ENCODE measurements at regions not wholly inside any gene's neighbourhood (a gene's known extent, or its start where the extent isn't known, plus 50 kb on each side); places are given as distances from the start of the nearest gene placed in this dataset.

GRCh38 chr9:38196714-38197113 is 127.7 kb upstream of the SHB start:
- Histone ChIP-seq H3K36me3 (no peaks in the 10 kb centered on the region), H3K4me3 (no peak overlapping the region), H3K9me3 (replicated peaks) (no peaks in the 10 kb centered on the region), H3K4me1 (no peaks in the 10 kb centered on the region), H3K27me3 (no peaks in the 10 kb centered on the region), H3K27ac (no peak overlapping the region)
- no peak for DNase-seq

GRCh38 chr9:38195737-38196161 is 126.7 kb upstream of the SHB start:
- Histone ChIP-seq H3K27ac (no peak overlapping the region), H3K27me3 (no peaks in the 10 kb centered on the region), H3K4me3 (no peak overlapping the region), H3K36me3 (no peaks in the 10 kb centered on the region), H3K9me3 (replicated peaks) (no peaks in the 10 kb centered on the region), H3K4me1 (no peaks in the 10 kb centered on the region)
- DNase-seq, result no peak

- Histone ChIP-seq H3K27ac (no peak overlapping the region), H3K36me3 (no peaks in the 10 kb centered on the region), H3K4me1 (no peaks in the 10 kb centered on the region), H3K9me3 (replicated peaks) (no peaks in the 10 kb centered on the region), H3K27me3 (no peaks in the 10 kb centered on the region), H3K4me3 (no peak overlapping the region)
- no peak for DNase-seq
Measured at GRCh38 chr9:38194870-38195269, 125.8 kb upstream of the SHB start.

- H3K4me3 ChIP-seq, result no peak overlapping the region
- DNase-seq, result no peak
- H3K9me3 ChIP-seq (replicated peaks), result no peaks in the 10 kb centered on the region
- H3K27ac ChIP-seq, result no peak overlapping the region
- H3K4me1 ChIP-seq, result no peaks in the 10 kb centered on the region
- H3K36me3 ChIP-seq, result no peaks in the 10 kb centered on the region
- H3K27me3 ChIP-seq, result no peaks in the 10 kb centered on the region
Measured at GRCh38 chr9:38192731-38193265, 123.8 kb upstream of the SHB start.

DNA sequence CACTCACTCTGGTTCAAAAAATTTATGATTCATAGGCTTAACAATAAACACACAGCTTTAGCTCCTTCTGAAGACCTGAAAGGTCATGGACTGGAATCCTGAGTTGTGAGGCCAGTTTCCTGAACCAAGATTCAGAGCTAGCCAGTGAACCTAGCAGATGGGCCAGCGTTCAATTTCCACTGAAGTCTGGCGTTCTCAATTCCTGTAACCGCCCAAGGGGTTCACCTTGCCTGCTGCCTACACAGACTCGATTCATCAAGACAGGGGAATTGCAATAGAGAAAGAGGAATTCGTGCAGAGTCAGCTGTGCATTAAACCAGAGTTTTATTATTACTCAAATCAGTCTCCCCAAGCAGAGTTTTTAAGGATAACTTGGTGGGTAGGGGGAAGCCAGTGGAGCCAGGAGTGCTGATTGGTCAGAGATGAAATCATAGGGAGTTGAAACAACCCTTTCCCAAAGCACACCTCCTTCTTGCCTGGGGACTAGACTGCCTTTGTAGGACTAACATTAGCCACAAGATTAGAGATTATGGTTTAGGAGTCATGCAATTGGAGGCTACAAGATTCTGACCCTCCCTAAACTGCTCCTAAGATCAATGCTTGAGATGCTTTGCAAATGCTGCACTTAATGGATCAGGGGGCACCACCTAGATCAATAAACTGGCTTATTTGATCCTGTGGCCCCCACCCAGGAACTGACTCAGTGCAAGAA is 117.5 kb upstream of the SHB start:
- H3K9me3 ChIP-seq (replicated peaks), result no peaks in the 10 kb centered on the region; the same call in 1 of the 2 replicates
- H3K36me3 ChIP-seq, result no peaks in the 10 kb centered on the region
- H3K4me1 ChIP-seq, result peaks cover 15% of the 10 kb centered on the region; the same call in 1 of the 2 replicates
- no peak overlapping the region for H3K4me3 ChIP-seq
- H3K27me3 ChIP-seq, result no peaks in the 10 kb centered on the region
- H3K27ac ChIP-seq, result no peak overlapping the region
- DNase-seq, result no peak

DNA sequence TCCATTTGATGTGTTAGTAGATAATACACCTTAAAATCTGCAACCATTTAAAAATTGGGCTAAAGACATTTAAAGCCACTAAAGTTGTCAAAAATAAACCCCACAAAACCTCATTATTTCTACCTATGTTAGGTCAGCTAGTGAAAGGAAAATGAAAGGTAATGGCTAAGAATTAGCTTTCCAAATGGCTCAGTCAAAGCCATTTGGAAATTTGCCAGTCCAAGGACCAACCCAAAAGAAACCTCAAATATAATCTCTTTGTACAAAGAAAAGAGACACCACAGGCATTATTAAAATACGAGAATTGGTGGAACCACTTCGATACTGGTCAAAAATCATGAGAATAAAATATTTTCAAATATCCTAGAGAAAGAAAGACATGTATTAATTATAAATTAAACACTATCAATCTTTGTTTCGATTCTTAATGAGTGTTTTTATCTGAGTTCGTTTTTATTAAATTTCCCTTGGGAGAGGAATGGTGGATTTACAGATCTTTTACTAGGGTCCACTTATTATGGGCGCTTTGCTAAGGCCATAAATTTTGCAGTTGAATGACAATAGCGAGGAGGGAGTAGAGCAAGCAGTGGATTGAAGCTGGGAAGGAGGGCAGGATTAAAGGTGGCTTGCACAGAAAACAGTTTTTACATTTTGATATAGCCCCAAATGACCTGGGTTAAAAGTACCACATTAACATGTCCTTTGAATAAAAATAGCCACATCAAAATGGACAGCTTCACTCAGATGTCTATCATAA is 116.8 kb upstream of the SHB start:
- no peaks in the 10 kb centered on the region for H3K36me3 ChIP-seq
- H3K4me3 ChIP-seq, result no peak overlapping the region
- DNase-seq, result no peak
- H3K27ac ChIP-seq, result no peak overlapping the region
- no peaks in the 10 kb centered on the region; the same call in 1 of the 2 replicates for H3K9me3 ChIP-seq (replicated peaks)
- peaks cover 15% of the 10 kb centered on the region; the same call in 1 of the 2 replicates for H3K4me1 ChIP-seq
- no peaks in the 10 kb centered on the region for H3K27me3 ChIP-seq

GRCh38 chr9:38183994-38184568 is 115.1 kb upstream of the SHB start:
- no peak overlapping the region for H3K27ac ChIP-seq
- H3K36me3 ChIP-seq, result no peaks in the 10 kb centered on the region
- DNase-seq, result peak; percentile 20 to 61
- H3K4me3 ChIP-seq, result no peak overlapping the region
- no peaks in the 10 kb centered on the region for H3K27me3 ChIP-seq
- no peaks in the 10 kb centered on the region; the same call in 1 of the 2 replicates for H3K9me3 ChIP-seq (replicated peaks)
- peaks cover 15% of the 10 kb centered on the region; the same call in 1 of the 2 replicates for H3K4me1 ChIP-seq

GRCh38 chr9:38182321-38182720 is 113.3 kb upstream of the SHB start:
- Histone ChIP-seq H3K36me3 (no peaks in the 10 kb centered on the region), H3K27ac (no peak overlapping the region), H3K9me3 (replicated peaks) (no peaks in the 10 kb centered on the region; the same call in 1 of the 2 replicates), H3K4me1 (peaks cover 21% of the 10 kb centered on the region), H3K4me3 (no peak overlapping the region), H3K27me3 (no peaks in the 10 kb centered on the region)
- DNase-seq, result peak; percentile 26 to 68

DNA sequence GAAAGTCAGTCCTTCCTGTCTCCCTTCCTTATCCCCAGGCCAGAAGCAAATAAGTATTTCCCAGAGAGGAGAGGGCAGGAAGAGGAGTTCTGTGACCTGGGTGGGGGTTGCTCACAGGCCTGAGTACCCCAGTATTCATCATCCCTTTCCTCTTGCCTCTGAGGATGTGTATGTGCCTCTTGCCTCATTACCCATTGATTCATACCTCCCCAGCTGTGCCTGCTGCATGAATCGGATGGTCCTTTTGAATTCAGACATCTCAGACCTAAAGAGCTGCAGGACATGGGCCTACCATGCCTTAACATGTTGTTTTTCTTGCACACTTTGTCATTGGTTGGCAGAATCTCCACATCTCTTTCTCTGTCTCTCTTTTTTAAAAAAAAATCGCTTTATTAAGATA is 112.8 kb upstream of the SHB start:
- Histone ChIP-seq H3K9me3 (replicated peaks) (no peaks in the 10 kb centered on the region; the same call in 1 of the 2 replicates), H3K36me3 (no peaks in the 10 kb centered on the region), H3K27ac (no peak overlapping the region), H3K4me1 (peaks cover 21% of the 10 kb centered on the region), H3K27me3 (no peaks in the 10 kb centered on the region), H3K4me3 (no peak overlapping the region)
- DNase-seq, result no peak

GRCh38 chr9:38181232-38181631 is 112.2 kb upstream of the SHB start:
- Histone ChIP-seq H3K4me1 (peaks cover 21% of the 10 kb centered on the region), H3K4me3 (no peak overlapping the region), H3K9me3 (replicated peaks) (no peaks in the 10 kb centered on the region; the same call in 1 of the 2 replicates), H3K27me3 (no peaks in the 10 kb centered on the region), H3K27ac (no peak overlapping the region), H3K36me3 (no peaks in the 10 kb centered on the region)
- no peak for DNase-seq

GRCh38 chr9:38180656-38181055 is 111.6 kb upstream of the SHB start:
- DNase-seq, result no peak
- H3K4me3 ChIP-seq, result no peak overlapping the region
- no peaks in the 10 kb centered on the region; the same call in 1 of the 2 replicates for H3K9me3 ChIP-seq (replicated peaks)
- no peaks in the 10 kb centered on the region for H3K27me3 ChIP-seq
- no peak overlapping the region for H3K27ac ChIP-seq
- peaks cover 21% of the 10 kb centered on the region for H3K4me1 ChIP-seq
- no peaks in the 10 kb centered on the region for H3K36me3 ChIP-seq

DNA sequence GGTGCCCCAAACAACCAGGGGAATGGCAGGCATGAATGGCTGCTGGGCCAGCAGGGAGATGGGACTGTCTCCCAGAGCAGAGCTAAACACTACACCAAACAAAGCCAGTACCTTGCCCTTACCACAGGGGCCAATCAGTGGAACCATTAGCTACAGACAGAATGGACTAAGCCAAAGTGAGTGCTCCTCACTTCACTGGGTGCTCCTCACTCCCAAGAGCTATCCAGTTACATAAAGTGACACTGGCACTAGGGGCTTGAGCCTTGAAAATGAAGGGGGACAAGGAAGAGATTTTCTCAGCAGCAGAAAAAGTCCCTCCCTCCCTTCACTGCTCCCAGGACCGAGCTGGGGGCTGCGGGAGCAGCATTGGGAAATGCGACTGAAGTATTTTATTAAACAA is 110.9 kb upstream of the SHB start:
- H3K27me3 ChIP-seq, result no peaks in the 10 kb centered on the region
- no peak for DNase-seq
- no peak overlapping the region for H3K27ac ChIP-seq
- H3K9me3 ChIP-seq (replicated peaks), result no peaks in the 10 kb centered on the region; the same call in 1 of the 2 replicates
- peaks cover 21% of the 10 kb centered on the region for H3K4me1 ChIP-seq
- no peak overlapping the region for H3K4me3 ChIP-seq
- no peaks in the 10 kb centered on the region for H3K36me3 ChIP-seq

DNA sequence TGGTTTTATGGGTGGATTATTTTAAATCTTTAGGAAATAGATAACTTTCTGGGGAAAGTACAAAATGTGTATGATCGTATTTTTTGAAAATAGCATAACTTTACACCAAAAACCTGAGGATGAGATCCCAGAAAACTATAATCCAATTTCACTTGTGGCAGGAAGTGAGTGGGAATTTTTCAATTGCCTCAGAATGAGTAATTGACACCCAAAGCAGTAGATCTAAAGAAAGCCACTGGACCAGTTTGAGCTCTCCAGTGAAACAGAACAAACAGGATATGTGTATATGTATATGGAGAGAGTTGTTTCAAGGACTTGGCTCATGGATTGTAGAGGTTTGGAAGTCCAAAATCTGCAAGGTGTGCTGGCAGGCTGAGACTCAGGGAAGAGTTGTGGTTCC is 109.2 kb upstream of the SHB start:
- Histone ChIP-seq H3K27me3 (no peaks in the 10 kb centered on the region), H3K4me1 (peaks cover 15% of the 10 kb centered on the region), H3K27ac (no peak overlapping the region), H3K36me3 (no peaks in the 10 kb centered on the region), H3K4me3 (no peak overlapping the region), H3K9me3 (replicated peaks) (no peaks in the 10 kb centered on the region)
- DNase-seq, result no peak

- Histone ChIP-seq H3K36me3 (no peaks in the 10 kb centered on the region), H3K4me3 (no peak overlapping the region), H3K9me3 (replicated peaks) (no peaks in the 10 kb centered on the region), H3K27me3 (no peaks in the 10 kb centered on the region), H3K27ac (no peak overlapping the region), H3K4me1 (peaks cover 12% of the 10 kb centered on the region)
- no peak for DNase-seq
Measured at GRCh38 chr9:38177680-38178079, 108.7 kb upstream of the SHB start.

DNA sequence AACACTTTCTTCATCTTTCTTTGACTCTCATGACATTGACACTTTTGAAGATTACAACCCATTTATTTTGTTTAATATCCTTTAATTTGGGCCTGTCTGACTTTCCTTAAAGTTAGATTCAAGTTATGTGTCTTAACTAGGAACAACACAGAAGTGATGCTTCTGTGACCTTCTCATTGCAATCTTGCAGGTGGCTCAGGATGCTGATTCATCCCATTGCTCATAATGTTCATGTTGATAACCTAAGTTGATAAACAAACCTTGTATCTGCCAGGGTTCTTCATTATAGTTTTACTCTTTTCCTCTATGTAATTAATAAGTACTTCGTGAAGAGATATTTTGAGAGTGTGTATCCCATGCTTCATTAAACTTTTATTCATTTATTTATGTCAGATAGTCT is 107.2 kb upstream of the SHB start:
- no peak overlapping the region for H3K4me3 ChIP-seq
- H3K9me3 ChIP-seq (replicated peaks), result no peaks in the 10 kb centered on the region
- DNase-seq, result no peak
- peaks cover 6% of the 10 kb centered on the region; the same call in 1 of the 2 replicates for H3K4me1 ChIP-seq
- H3K27me3 ChIP-seq, result no peaks in the 10 kb centered on the region
- no peaks in the 10 kb centered on the region for H3K36me3 ChIP-seq
- no peak overlapping the region for H3K27ac ChIP-seq

All from SJCRH30 (cell line).